HepG2 (cell line): ENCODE measurements at regions not wholly inside any gene's neighbourhood (a gene's known extent, or its start where the extent isn't known, plus 50 kb on each side); places are given as distances from the start of the nearest gene placed in this dataset.

ENCODE experiments used
- ATAC-seq: fragments of 200-7000 bp; cut with Tn5 transposase; 3 replicates; pipeline ENCODE4 v1.9.1; 2020; ENCODE audit warnings: mild to moderate bottlenecking, moderate library complexity
- BruUV-seq: library from RNA; stranded (reverse); fragments of 400-500 nt; replicated peaks from 2 replicates; lab custom pipeline; 2021; lab: Mats Ljungman, UMichigan
- CTCF ChIA-PET: fragments of 300-600 bp; formaldehyde crosslinking; extraction: SDS; loops from one replicate; lab custom pipeline; 2021; ENCODE audit warnings: low total read pairs, inconsistent platforms, low intra/inter-chr PET ratio; lab: Yijun Ruan, JAX
- POLR2A ChIA-PET: fragments of 350-600 bp; sonication (Branson Sonifier 250); formaldehyde crosslinking; loops from one replicate; lab custom pipeline; 2020; ENCODE audit warnings: antibody characterized with exemption, inconsistent platforms; lab: Yijun Ruan, JAX
- DNase-seq: peaks from one replicate; pipeline ENCODE4 v3.0.0-alpha.2; 2015; ENCODE audit warnings: low spot score
- FAIRE-seq: peaks from 3 replicates; lab custom pipeline; 2011; peaks lifted over from hg19 to GRCh38; lab: Jason Lieb, UNC
- H2AFZ ChIP-seq: one replicate; pipeline ENCODE4 v1.6.1; 2011; ENCODE audit warnings: low read length, inconsistent platforms
- H3K27ac ChIP-seq: fragments of 300-600 bp; 3 replicates; pipeline ENCODE4 v1.8.0; 2011; ENCODE audit warnings: mixed run types, mild to moderate bottlenecking, mixed read lengths, low read length, inconsistent platforms; ENCODE audit not compliant: insufficient read depth; ENCODE audit errors: extremely low read length
- H3K27me3 ChIP-seq, 2 experiments: fragments of 200-600 bp in 1 of 2; 2 replicates in 1 of 2; 3 replicates in 1 of 2; pipeline versions ENCODE4 v1.6.0 to v1.8.0; 2011; ENCODE audit warnings: low read length in 2 of 2, mild to moderate bottlenecking in 2 of 2, moderate library complexity in 2 of 2, inconsistent platforms in 1 of 2; ENCODE audit not compliant: insufficient read depth in 2 of 2, control insufficient read depth in 1 of 2
- H3K36me3 ChIP-seq, 2 experiments: fragments of 200-600 bp in 1 of 2; replicated peaks in 1 of 2; 2 replicates in 1 of 2; 3 replicates in 1 of 2; pipeline versions ENCODE4 v1.5.1 to v1.8.0; 2011; ENCODE audit warnings: low read length in 2 of 2, inconsistent platforms in 1 of 2; ENCODE audit not compliant: insufficient read depth in 2 of 2, control insufficient read depth in 1 of 2
- H3K4me1 ChIP-seq: 2 replicates; pipeline ENCODE4 v1.5.1; 2012; ENCODE audit warnings: low read length, inconsistent platforms; ENCODE audit not compliant: insufficient read depth
- H3K4me2 ChIP-seq: 2 replicates; pipeline ENCODE4 v1.6.0; 2011; ENCODE audit warnings: low read depth, low read length, inconsistent platforms
- H3K4me3 ChIP-seq, 3 experiments: fragments of 200-600 bp in 1 of 3; sonication (generic), shearing (Covaris generic) in 1 of 3; replicated peaks in 1 of 3; 2 replicates each; pipeline ENCODE4 v1.5.1; 2011 to 2016; ENCODE audit warnings: low read length in 3 of 3, inconsistent platforms in 2 of 3, low read depth in 2 of 3, mild to moderate bottlenecking in 2 of 3, control low read depth in 1 of 3, mixed read lengths in 1 of 3; ENCODE audit not compliant: insufficient read depth in 1 of 3
- H3K79me2 ChIP-seq: one replicate; pipeline ENCODE4 v1.6.1; 2011; ENCODE audit warnings: low read length, inconsistent platforms; ENCODE audit not compliant: insufficient read depth
- H3K9ac ChIP-seq: 2 replicates; pipeline ENCODE4 v1.6.0; 2011; ENCODE audit warnings: mild to moderate bottlenecking, low read depth, low read length, inconsistent platforms; ENCODE audit not compliant: insufficient read depth
- H3K9me3 ChIP-seq: 2 replicates; pipeline ENCODE4 v1.5.1; 2012; ENCODE audit warnings: mild to moderate bottlenecking, low read length
- H4K20me1 ChIP-seq: 2 replicates; pipeline ENCODE4 v1.6.0; 2011; ENCODE audit warnings: inconsistent platforms, mild to moderate bottlenecking, low read length, moderate library complexity; ENCODE audit not compliant: insufficient read depth
- ATF7-NPFF ChIP-seq: sonication (generic); formaldehyde crosslinking; IDR thresholded peaks from 2 replicates; pipeline ENCODE4 v1.8.1; 2023; ENCODE audit warnings: mild to moderate bottlenecking, low read depth, missing genetic modification reagents, moderate library complexity
- EP300 ChIP-seq, 3 experiments: sonication (generic) in 1 of 3; formaldehyde crosslinking in 1 of 3; IDR thresholded peaks; 2 replicates each; pipeline versions ENCODE4 v1.5.1 to v1.6.1; 2011 to 2020; ENCODE audit warnings: low read depth in 2 of 3, low read length in 2 of 3, borderline replicate concordance in 1 of 3, improper control_type of control experiment in 1 of 3, mild to moderate bottlenecking in 1 of 3, missing genetic modification reagents in 1 of 3, moderate library complexity in 1 of 3
- GRHL1 ChIP-seq: sonication (generic); formaldehyde crosslinking; conservative IDR thresholded peaks from 2 replicates; pipeline ENCODE4 v1.8.0; 2022; ENCODE audit warnings: missing genetic modification reagents
- MTA1 ChIP-seq: sonication (generic); formaldehyde crosslinking; IDR thresholded peaks from 2 replicates; pipeline ENCODE4 v1.4.0; 2020; ENCODE audit warnings: missing genetic modification reagents, mild to moderate bottlenecking, borderline replicate concordance
- NCOA1 ChIP-seq: sonication (generic); formaldehyde crosslinking; IDR thresholded peaks from 2 replicates; pipeline ENCODE4 v1.9.0; 2021; ENCODE audit warnings: missing genetic modification reagents
- NFAT5 ChIP-seq: sonication (generic); formaldehyde crosslinking; IDR thresholded peaks from 2 replicates; pipeline ENCODE4 v1.4.0; 2020; ENCODE audit warnings: missing genetic modification reagents
- PHF21A ChIP-seq: sonication (generic); formaldehyde crosslinking; IDR thresholded peaks from 2 replicates; pipeline ENCODE4 v1.5.0; 2020; ENCODE audit warnings: mild to moderate bottlenecking, missing genetic modification reagents
- ZHX2 ChIP-seq, 2 experiments: sonication (generic) in 1 of 2; formaldehyde crosslinking in 1 of 2; IDR thresholded peaks; 2 replicates each; pipeline versions ENCODE4 v1.6.1 to v1.9.0; 2014 to 2022; ENCODE audit warnings: antibody characterized with exemption in 1 of 2, borderline replicate concordance in 1 of 2, inconsistent platforms in 1 of 2, low read depth in 1 of 2, missing genetic modification reagents in 1 of 2
- ZNF263 ChIP-seq: sonication (generic); formaldehyde crosslinking; IDR thresholded peaks from 2 replicates; pipeline ENCODE4 v1.4.0; 2020; ENCODE audit warnings: missing genetic modification reagents
- in situ Hi-C: cut with HindIII; loops from 2 replicates; pipeline ENCODE4 v1.10.0; 2017; ENCODE audit warnings: low pct_unique_long_range_greater_than_20kb; ENCODE audit not compliant: extremely low pct_ligation_motif_present
- intact Hi-C: fragments of 100-400 bp; cut with micrococcal nuclease; formaldehyde crosslinking; loops from one replicate; pipeline ENCODE4 v1.10.0; 2022; ENCODE audit not compliant: unreplicated experiment
- TF ChIP-seq, protein P1 (sequence below): sonication (generic); formaldehyde crosslinking; IDR thresholded peaks from 2 replicates; pipeline ENCODE4 v1.4.0; 2020; ENCODE audit warnings: mild to moderate bottlenecking, low read depth, missing genetic modification reagents

GRCh38 chr1:59201341-59201740, 95.6 kb upstream of the FGGY start:
- intact Hi-C loops: no loop called here
- ATAC-seq (no peak), FAIRE-seq (no peak), DNase-seq (no peak)
- Histone ChIP-seq H3K4me2 (no peak overlapping the region), H3K4me3 (no peak overlapping the region), H3K36me3 (no peaks in the 10 kb centered on the region), H2AFZ (no peak overlapping the region), H3K79me2 (no peaks in the 10 kb centered on the region), H4K20me1 (no peaks in the 10 kb centered on the region), H3K27ac (no peak overlapping the region), H3K27me3 (no peaks in the 10 kb centered on the region; a peak in 1 of 5 replicates), H3K9ac (no peak overlapping the region), H3K4me1 (peaks cover 45% of the 10 kb centered on the region), H3K9me3 (peaks cover 7% of the 10 kb centered on the region)
- ChIA-PET CTCF (no interaction called here), POLR2A (no interaction called here)
- in situ Hi-C loops: no loop called here
- no TSS peak for BruUV-seq
- TF ChIP-seq ZHX2 (IDR thresholded peaks at IDR 0.05; ENCODE audit: low read depth) (no peak), ZHX2 (CRISPR knock-in tag; IDR thresholded peaks at IDR 0.05; ENCODE audit: borderline replicate concordance) (no peak), NCOA1 (no peak), NFAT5 (CRISPR knock-in tag) (no peak), MTA1 (no peak), ZNF263 (CRISPR knock-in tag) (no peak), ATF7-NPFF (no peak), PHF21A (no peak), GRHL1 (CRISPR knock-in tag) (no peak), EP300 (IDR thresholded peaks at IDR 0.05; ENCODE audit: low read depth in 2 of 2, low read length in 2 of 2) (no peak), EP300 (CRISPR knock-in tag; IDR thresholded peaks at IDR 0.05; ENCODE audit: borderline replicate concordance) (no peak)
- TF ChIP-seq, protein P1, sequence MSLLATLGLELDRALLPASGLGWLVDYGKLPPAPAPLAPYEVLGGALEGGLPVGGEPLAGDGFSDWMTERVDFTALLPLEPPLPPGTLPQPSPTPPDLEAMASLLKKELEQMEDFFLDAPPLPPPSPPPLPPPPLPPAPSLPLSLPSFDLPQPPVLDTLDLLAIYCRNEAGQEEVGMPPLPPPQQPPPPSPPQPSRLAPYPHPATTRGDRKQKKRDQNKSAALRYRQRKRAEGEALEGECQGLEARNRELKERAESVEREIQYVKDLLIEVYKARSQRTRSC (CRISPR knock-in tag): no peak
